HEK293 (cell line): ENCODE measurements at regions not wholly inside any gene's neighbourhood (a gene's known extent, or its start where the extent isn't known, plus 50 kb on each side); places are given as distances from the start of the nearest gene placed in this dataset.

Experiments used
- CTCF ChIA-PET: fragments of 350-600 bp; formaldehyde crosslinking; extraction: SDS; loops from one replicate; lab custom pipeline; 2021; ENCODE audit warnings: antibody characterized with exemption; lab: Yijun Ruan, JAX
- POLR2A ChIA-PET: fragments of 300-600 bp; formaldehyde crosslinking; extraction: SDS; loops from one replicate; lab custom pipeline; 2020; ENCODE audit warnings: antibody characterized with exemption, inconsistent platforms; lab: Yijun Ruan, JAX
- H3K27ac ChIP-seq: fragments of 200-500 bp; sonication (Bioruptor generic); 2 replicates; pipeline ENCODE4 v1.5.1; 2014; ENCODE audit warnings: low read depth, low read length, control low read depth, inconsistent platforms; ENCODE audit errors: extremely low read depth
- H3K36me3 ChIP-seq, 2 experiments: fragments of 200-500 bp in 1 of 2; sonication (Bioruptor generic) in 1 of 2; 1 replicate in 1 of 2; 2 replicates in 1 of 2; pipeline ENCODE4 v1.5.1; 2014 to 2017; ENCODE audit warnings: inconsistent platforms in 2 of 2, low read length in 2 of 2; ENCODE audit not compliant: control insufficient read depth in 2 of 2, insufficient read depth in 1 of 2
- H3K4me1 ChIP-seq: fragments of 200-500 bp; sonication (Bioruptor generic); 2 replicates; pipeline ENCODE4 v1.5.1; 2014; ENCODE audit warnings: mild to moderate bottlenecking, low read length, inconsistent platforms; ENCODE audit not compliant: control insufficient read depth, insufficient read depth
- H3K4me3 ChIP-seq: 2 replicates; pipeline ENCODE4 v1.5.1; 2011; ENCODE audit warnings: low read depth, mild to moderate bottlenecking, control low read depth, low read length, moderate library complexity
- H3K9me3 ChIP-seq: fragments of 200-500 bp; sonication (Bioruptor generic); 2 replicates; pipeline ENCODE4 v1.5.1; 2014; ENCODE audit warnings: low read depth, low read length, inconsistent platforms; ENCODE audit not compliant: control insufficient read depth, insufficient read depth
- GLIS1 ChIP-seq: fragments of 450-650 bp; formaldehyde crosslinking; IDR thresholded peaks from 2 replicates; pipeline ENCODE4 v1.5.1; 2016; ENCODE audit warnings: missing biosample characterization, missing genetic modification characterization
- KLF16 ChIP-seq: fragments of 450-650 bp; formaldehyde crosslinking; IDR thresholded peaks from 2 replicates; pipeline ENCODE4 v1.5.1; 2017; ENCODE audit warnings: missing biosample characterization, missing genetic modification characterization
- SETDB1 ChIP-seq: IDR thresholded peaks from one replicate; pipeline ENCODE4 v1.6.1; 2017; ENCODE audit warnings: mild to moderate bottlenecking, low read length, moderate library complexity, mixed read lengths; ENCODE audit not compliant: insufficient read length
- SP7 ChIP-seq: fragments of 450-650 bp; formaldehyde crosslinking; IDR thresholded peaks from 2 replicates; pipeline ENCODE4 v1.5.1; 2016; ENCODE audit warnings: missing biosample characterization, missing genetic modification characterization
- ZBTB49 ChIP-seq: fragments of 450-650 bp; formaldehyde crosslinking; IDR thresholded peaks from 2 replicates; pipeline ENCODE4 v1.5.1; 2016; ENCODE audit warnings: missing biosample characterization, missing genetic modification characterization, low read depth
- ZNF169 ChIP-seq: fragments of 450-650 bp; formaldehyde crosslinking; IDR thresholded peaks from 2 replicates; pipeline ENCODE4 v1.5.1; 2016; ENCODE audit warnings: missing biosample characterization, missing genetic modification characterization
- ZNF175 ChIP-seq: fragments of 450-650 bp; formaldehyde crosslinking; IDR thresholded peaks from 2 replicates; pipeline ENCODE4 v1.5.1; 2016; ENCODE audit warnings: missing biosample characterization, missing genetic modification characterization
- ZNF221 ChIP-seq: fragments of 450-650 bp; formaldehyde crosslinking; IDR thresholded peaks from 2 replicates; pipeline ENCODE4 v1.5.1; 2017; ENCODE audit warnings: missing biosample characterization, missing genetic modification characterization, borderline replicate concordance
- ZNF335 ChIP-seq: fragments of 450-650 bp; formaldehyde crosslinking; conservative IDR thresholded peaks from 2 replicates; pipeline ENCODE4 v1.5.1; 2016; ENCODE audit warnings: missing biosample characterization, missing genetic modification characterization
- ZNF354C ChIP-seq: fragments of 450-650 bp; formaldehyde crosslinking; IDR thresholded peaks from 2 replicates; pipeline ENCODE4 v1.5.1; 2016; ENCODE audit warnings: missing biosample characterization, missing genetic modification characterization, low read depth, borderline replicate concordance
- ZNF449 ChIP-seq: fragments of 450-650 bp; formaldehyde crosslinking; IDR thresholded peaks from 2 replicates; pipeline ENCODE4 v1.5.1; 2017; ENCODE audit warnings: missing biosample characterization, mild to moderate bottlenecking, missing genetic modification characterization, moderate library complexity
- ZNF521 ChIP-seq: fragments of 450-650 bp; formaldehyde crosslinking; IDR thresholded peaks from 2 replicates; pipeline ENCODE4 v1.5.1; 2017; ENCODE audit warnings: missing biosample characterization, mild to moderate bottlenecking, missing genetic modification characterization
- ZNF548 ChIP-seq: fragments of 450-650 bp; formaldehyde crosslinking; IDR thresholded peaks from 2 replicates; pipeline ENCODE4 v1.5.1; 2016; ENCODE audit warnings: missing biosample characterization, missing genetic modification characterization
- ZNF558 ChIP-seq: fragments of 450-650 bp; formaldehyde crosslinking; IDR thresholded peaks from 2 replicates; pipeline ENCODE4 v1.5.1; 2016; ENCODE audit warnings: missing biosample characterization, missing genetic modification characterization
- ZNF654 ChIP-seq: fragments of 450-650 bp; formaldehyde crosslinking; IDR thresholded peaks from 2 replicates; pipeline ENCODE4 v1.5.1; 2016; ENCODE audit warnings: low read depth, missing biosample characterization, missing genetic modification characterization
- ZNF677 ChIP-seq: fragments of 450-650 bp; IDR thresholded peaks from 2 replicates; pipeline ENCODE4 v1.5.0; 2018; ENCODE audit warnings: missing biosample characterization, mild to moderate bottlenecking, missing genetic modification characterization, moderate library complexity
- ZNF830 ChIP-seq: fragments of 450-650 bp; IDR thresholded peaks from 2 replicates; pipeline ENCODE4 v1.5.0; 2018; ENCODE audit warnings: missing biosample characterization, missing genetic modification characterization, low read depth, mild to moderate bottlenecking, moderate library complexity
- ZNF843 ChIP-seq: fragments of 450-650 bp; formaldehyde crosslinking; IDR thresholded peaks from 2 replicates; pipeline ENCODE4 v1.5.1; 2016; ENCODE audit warnings: missing biosample characterization, missing genetic modification characterization
- TF ChIP-seq, protein P1 (sequence below): fragments of 450-650 bp; formaldehyde crosslinking; IDR thresholded peaks from 2 replicates; pipeline ENCODE4 v1.5.1; 2016; ENCODE audit warnings: missing biosample characterization, missing genetic modification characterization

DNA sequence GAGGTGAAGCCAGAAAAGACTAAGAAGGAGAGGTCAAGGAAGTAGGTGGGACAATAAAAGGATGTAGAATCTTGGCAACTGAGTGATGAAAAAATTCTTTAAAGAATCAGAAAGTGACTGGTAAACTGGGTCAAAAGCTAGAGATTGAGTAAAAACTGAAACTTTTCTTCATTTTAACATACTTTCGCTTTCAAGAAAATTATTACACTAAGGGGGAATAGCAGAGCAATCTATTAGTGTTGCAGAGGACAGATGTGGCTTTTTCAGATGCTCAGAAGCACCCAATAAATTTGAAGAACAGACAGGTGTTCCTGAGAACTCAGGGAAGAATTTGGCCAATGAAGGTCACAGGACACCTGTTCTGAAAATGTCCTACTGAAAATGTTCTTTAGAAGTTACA is 805.4 kb upstream of the ALCAM start (continued):
- no peak for TF ChIP-seq ZNF521 (tag by site-specific recombination)
- no peak for TF ChIP-seq ZNF354C (tag by site-specific recombination)
- TF ChIP-seq GLIS1 = no peak
- TF ChIP-seq ZNF843 (tag by site-specific recombination) = no peak
- no peak for TF ChIP-seq ZNF548 (tag by site-specific recombination)
- no peak for TF ChIP-seq ZNF677 (tag by site-specific recombination)

GRCh38 chr3:104564045-104564643 is 802.6 kb upstream of the ALCAM start:
- H3K9me3 ChIP-seq = no peaks in the 10 kb centered on the region
- no peak overlapping the region for H3K4me3 ChIP-seq
- no peaks in the 10 kb centered on the region for H3K36me3 ChIP-seq
- H3K27ac ChIP-seq = no peak overlapping the region
- TF ChIP-seq ZNF558 (tag by site-specific recombination) (no peak), ZNF654 (tag by site-specific recombination) (peak; percentile 48), ZNF221 (no peak)
- TF ChIP-seq, all 188 proteins: peak for 1
- no peaks in the 10 kb centered on the region for H3K4me1 ChIP-seq
- ChIA-PET POLR2A (no interaction called here), CTCF (interaction anchor here (0.7 to 1.2 kb wide), 3 partner anchors 11 to 33 kb away, joined by 3 to 4 read pairs (median 4); no protein-coding TSS in a partner anchor)

GRCh38 chr3:104566054-104566453 is 800.7 kb upstream of the ALCAM start:
- Histone ChIP-seq H3K4me1 (no peaks in the 10 kb centered on the region), H3K9me3 (no peaks in the 10 kb centered on the region), H3K4me3 (no peak overlapping the region), H3K36me3 (no peaks in the 10 kb centered on the region), H3K27ac (no peak overlapping the region)
- TF ChIP-seq ZNF169 = no peak
- no peak for TF ChIP-seq ZNF449 (tag by site-specific recombination)
- no peak for TF ChIP-seq ZBTB49 (tag by site-specific recombination)
- TF ChIP-seq ZNF335 (tag by site-specific recombination) = no peak
- ChIA-PET POLR2A (no interaction called here), CTCF (no interaction called here)

DNA sequence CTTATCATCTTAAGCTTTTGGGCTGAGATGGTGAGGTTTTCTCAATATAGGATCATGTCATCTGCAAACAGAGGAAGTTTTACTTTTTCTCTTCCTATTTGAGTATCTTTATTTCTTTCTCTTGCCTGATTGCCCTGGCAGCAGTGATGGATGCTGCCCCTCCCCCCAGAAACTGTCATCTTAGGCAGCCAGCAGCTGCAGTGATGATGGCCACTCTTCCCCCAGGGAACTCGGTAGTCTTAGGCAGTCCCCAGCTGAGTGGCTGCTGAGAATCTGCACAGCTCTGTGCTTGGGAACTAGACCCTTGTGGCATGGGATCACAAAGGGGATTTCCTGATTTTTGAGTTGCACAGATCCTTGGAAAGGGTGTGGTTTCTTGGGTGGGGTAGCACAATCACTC is 791.1 kb upstream of the ALCAM start:
- TF ChIP-seq SETDB1 (no peak), SP7 (tag by site-specific recombination) (no peak), KLF16 (tag by site-specific recombination) (no peak), ZNF175 (tag by site-specific recombination) (no peak), ZNF830 (tag by site-specific recombination) (no peak)
- TF ChIP-seq, protein P1, sequence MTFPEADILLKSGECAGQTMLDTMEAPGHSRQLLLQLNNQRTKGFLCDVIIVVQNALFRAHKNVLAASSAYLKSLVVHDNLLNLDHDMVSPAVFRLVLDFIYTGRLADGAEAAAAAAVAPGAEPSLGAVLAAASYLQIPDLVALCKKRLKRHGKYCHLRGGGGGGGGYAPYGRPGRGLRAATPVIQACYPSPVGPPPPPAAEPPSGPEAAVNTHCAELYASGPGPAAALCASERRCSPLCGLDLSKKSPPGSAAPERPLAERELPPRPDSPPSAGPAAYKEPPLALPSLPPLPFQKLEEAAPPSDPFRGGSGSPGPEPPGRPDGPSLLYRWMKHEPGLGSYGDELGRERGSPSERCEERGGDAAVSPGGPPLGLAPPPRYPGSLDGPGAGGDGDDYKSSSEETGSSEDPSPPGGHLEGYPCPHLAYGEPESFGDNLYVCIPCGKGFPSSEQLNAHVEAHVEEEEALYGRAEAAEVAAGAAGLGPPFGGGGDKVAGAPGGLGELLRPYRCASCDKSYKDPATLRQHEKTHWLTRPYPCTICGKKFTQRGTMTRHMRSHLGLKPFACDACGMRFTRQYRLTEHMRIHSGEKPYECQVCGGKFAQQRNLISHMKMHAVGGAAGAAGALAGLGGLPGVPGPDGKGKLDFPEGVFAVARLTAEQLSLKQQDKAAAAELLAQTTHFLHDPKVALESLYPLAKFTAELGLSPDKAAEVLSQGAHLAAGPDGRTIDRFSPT (tag by site-specific recombination) = no peak
- TF ChIP-seq, all 188 proteins: peak for 0
- Histone ChIP-seq H3K4me1 (no peaks in the 10 kb centered on the region), H3K36me3 (no peaks in the 10 kb centered on the region), H3K4me3 (no peak overlapping the region), H3K27ac (no peak overlapping the region), H3K9me3 (no peaks in the 10 kb centered on the region; the same call in 1 of the 2 replicates)
- POLR2A ChIA-PET = no interaction called here
- CTCF ChIA-PET = interaction anchor here (0.7 kb wide), 1 partner anchor 32 kb away, joined by 3 read pairs; no protein-coding TSS in a partner anchor
